GM04503 (cell line): ENCODE measurements at regions not wholly inside any gene's neighbourhood (a gene's known extent, or its start where the extent isn't known, plus 50 kb on each side); places are given as distances from the start of the nearest gene placed in this dataset.

Experiments used
- DNase-seq: peaks from one replicate; pipeline ENCODE4 v3.0.0-alpha.2; 2012; ENCODE audit warnings: low read depth

- no peak for DNase-seq
These were observed 50.7 kb upstream of the PAIP2B start for GRCh38 chr2:71277536-71278103.

- DNase-seq: no peak
These were observed 50.2 kb upstream of the PAIP2B start for GRCh38 chr2:71277147-71277475.

- peak; percentile 26 for DNase-seq
These were observed 49.6 kb upstream of the PAIP2B start for GRCh38 chr2:71276311-71277146.
